ENCODE measurements at regions not wholly inside any gene's neighbourhood (a gene's known extent, or its start where the extent isn't known, plus 50 kb on each side); places are given as distances from the start of the nearest gene placed in this dataset.

GRCh38 chr7:25350041-25350440 is 121.8 kb upstream of the NPVF start:
- TF ChIP-seq CTCF (IDR thresholded peaks at IDR 0.05; ENCODE audit: control insufficient read depth, insufficient read depth, low read depth, low read length, missing control alignments), result no peak
- DNase-seq (ENCODE audit: low read depth), result no peak
- H3K4me3 ChIP-seq (ENCODE audit: control insufficient read depth, low read depth, low read length), result no peak overlapping the region

- no peak for DNase-seq (ENCODE audit: low read depth)
- no peak for TF ChIP-seq CTCF (IDR thresholded peaks at IDR 0.05; ENCODE audit: control insufficient read depth, insufficient read depth, low read depth, low read length, missing control alignments)
These were observed 123.5 kb upstream of the NPVF start for GRCh38 chr7:25351761-25352160.

GRCh38 chr7:25353196-25353595 is 124.9 kb upstream of the NPVF start:
- no peak for TF ChIP-seq CTCF (IDR thresholded peaks at IDR 0.05; ENCODE audit: control insufficient read depth, insufficient read depth, low read depth, low read length, missing control alignments)
- no peak for DNase-seq (ENCODE audit: low read depth)

More at GRCh38 chr7:25351761-25352160, 123.5 kb upstream of the NPVF start:
- H3K4me3 ChIP-seq (ENCODE audit: control insufficient read depth, low read depth, low read length), result no peak overlapping the region

GRCh38 chr7:25353732-25354131 is 125.4 kb upstream of the NPVF start:
- no peak overlapping the region for H3K4me3 ChIP-seq (ENCODE audit: control insufficient read depth, low read depth, low read length)
- TF ChIP-seq CTCF (IDR thresholded peaks at IDR 0.05; ENCODE audit: control insufficient read depth, insufficient read depth, low read depth, low read length, missing control alignments), result no peak

More at GRCh38 chr7:25353196-25353595, 124.9 kb upstream of the NPVF start:
- H3K4me3 ChIP-seq (ENCODE audit: control insufficient read depth, low read depth, low read length), result no peak overlapping the region

GRCh38 chr7:25356534-25357151 is 128.4 kb upstream of the NPVF start:
- TF ChIP-seq CTCF (IDR thresholded peaks at IDR 0.05; ENCODE audit: control insufficient read depth, insufficient read depth, low read depth, low read length, missing control alignments), result no peak
- no peak overlapping the region for H3K4me3 ChIP-seq (ENCODE audit: control insufficient read depth, low read depth, low read length)
- DNase-seq (ENCODE audit: low read depth), result no peak

More at GRCh38 chr7:25353732-25354131, 125.4 kb upstream of the NPVF start:
- DNase-seq (ENCODE audit: low read depth), result no peak

- TF ChIP-seq CTCF (IDR thresholded peaks at IDR 0.05; ENCODE audit: control insufficient read depth, insufficient read depth, low read depth, low read length, missing control alignments), result no peak
- no peak for DNase-seq (ENCODE audit: low read depth)
- no peak overlapping the region for H3K4me3 ChIP-seq (ENCODE audit: control insufficient read depth, low read depth, low read length)
These were observed 130.6 kb upstream of the NPVF start for GRCh38 chr7:25358926-25359325.
